GM19455 (cell line): ENCODE measurements at regions not wholly inside any gene's neighbourhood (a gene's known extent, or its start where the extent isn't known, plus 50 kb on each side); places are given as distances from the start of the nearest gene placed in this dataset.

Experiments
- ATAC-seq: cut with Tn5 transposase; IDR thresholded peaks from one replicate; pipeline ENCODE4 v1.9.1; 2021; ENCODE audit not compliant: unreplicated experiment

- ATAC-seq: no peak
Measured at GRCh38 chr13:104015646-104016396, 949.6 kb upstream of the SLC10A2 start.

GRCh38 chr13:104014803-104015645 is 948.8 kb upstream of the SLC10A2 start:
- no peak for ATAC-seq

GRCh38 chr13:104011505-104012241 is 945.5 kb upstream of the SLC10A2 start:
- no peak for ATAC-seq

- ATAC-seq: no peak
Measured at GRCh38 chr13:104008541-104009435, 942.6 kb upstream of the SLC10A2 start.

- ATAC-seq: no peak
Measured at GRCh38 chr13:104008075-104008474, 941.9 kb upstream of the SLC10A2 start.

DNA sequence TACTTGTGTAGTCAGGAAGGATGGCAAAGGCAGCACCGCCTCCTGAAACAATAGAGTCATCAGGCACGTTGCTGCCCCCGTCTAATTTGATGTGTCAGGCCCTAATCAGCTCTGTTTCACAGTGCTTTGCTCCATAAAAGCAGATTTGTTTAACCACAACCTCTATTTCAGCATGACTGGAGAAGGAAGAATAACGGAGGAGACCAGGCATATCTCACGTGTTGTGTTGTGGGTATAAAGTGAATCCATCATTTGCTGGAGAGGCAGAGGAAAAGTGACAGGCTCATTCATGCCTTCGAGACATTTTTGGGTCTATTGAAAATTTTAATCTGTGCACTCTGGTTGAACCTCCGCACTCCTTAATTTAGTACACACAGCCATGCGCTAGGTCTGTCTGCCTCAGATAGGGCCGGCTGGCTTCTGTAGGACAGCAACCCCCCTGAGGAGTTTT is 940.4 kb upstream of the SLC10A2 start:
- ATAC-seq: no peak

GRCh38 chr13:104004572-104004971 is 938.4 kb upstream of the SLC10A2 start:
- no peak for ATAC-seq

GRCh38 chr13:104002216-104002615 is 936.0 kb upstream of the SLC10A2 start:
- no peak for ATAC-seq

- ATAC-seq: no peak
Measured at GRCh38 chr13:104001766-104002165, 935.5 kb upstream of the SLC10A2 start.

DNA sequence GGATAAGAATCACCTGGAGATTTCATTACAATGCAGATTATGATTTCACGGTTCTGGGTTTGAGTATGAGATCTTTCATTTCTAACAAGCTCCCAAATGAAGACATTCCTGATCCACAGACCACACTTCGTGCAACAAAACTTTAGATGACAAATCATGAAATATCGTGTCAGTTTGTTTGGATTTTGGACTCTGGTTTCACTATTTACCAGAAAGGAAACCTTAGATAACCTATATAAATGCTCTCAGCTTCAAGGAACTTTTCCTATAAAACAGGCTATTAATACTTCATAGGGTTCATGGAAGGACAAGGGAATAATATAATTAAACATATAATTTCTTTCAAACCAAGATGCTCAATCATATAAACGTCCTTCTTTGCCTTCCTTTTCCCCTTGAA is 930.5 kb upstream of the SLC10A2 start:
- ATAC-seq: no peak

GRCh38 chr13:103983948-103984347 is 917.7 kb upstream of the SLC10A2 start:
- no peak for ATAC-seq

GRCh38 chr13:103976371-103976770 is 910.2 kb upstream of the SLC10A2 start:
- no peak for ATAC-seq

- ATAC-seq: no peak
Measured at GRCh38 chr13:103973740-103974139, 907.5 kb upstream of the SLC10A2 start.

GRCh38 chr13:103969520-103970050 is 903.4 kb upstream of the SLC10A2 start:
- ATAC-seq: no peak

- no peak for ATAC-seq
Measured at GRCh38 chr13:103965506-103966243, 899.5 kb upstream of the SLC10A2 start.

GRCh38 chr13:103961784-103962183 is 895.6 kb upstream of the SLC10A2 start:
- no peak for ATAC-seq

- no peak for ATAC-seq
Measured at GRCh38 chr13:103961129-103961528, 894.9 kb upstream of the SLC10A2 start.

GRCh38 chr13:103960001-103960400 is 893.8 kb upstream of the SLC10A2 start:
- no peak for ATAC-seq

DNA sequence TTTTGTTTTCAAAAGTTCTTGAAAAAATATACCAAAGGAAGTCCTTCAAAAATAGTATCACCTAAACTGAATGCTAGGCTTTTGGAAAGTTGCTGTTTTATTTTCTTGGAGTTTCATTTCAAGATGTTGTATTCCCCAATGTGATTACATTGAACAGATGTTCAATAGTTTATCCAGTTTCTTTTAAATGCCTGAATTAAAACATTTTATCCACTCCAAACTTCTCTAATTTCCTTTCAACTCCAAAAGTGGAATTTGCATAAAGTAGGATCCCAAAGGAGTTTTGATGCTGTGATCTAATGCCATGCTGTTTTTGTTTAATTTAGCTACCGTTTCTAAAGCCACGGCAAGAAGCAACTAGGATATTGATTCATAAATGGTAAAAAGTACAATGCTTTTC is 892.5 kb upstream of the SLC10A2 start:
- ATAC-seq: no peak

- ATAC-seq: no peak
Measured at GRCh38 chr13:103957939-103958338, 891.7 kb upstream of the SLC10A2 start.
